ENCODE measurements at regions not wholly inside any gene's neighbourhood (a gene's known extent, or its start where the extent isn't known, plus 50 kb on each side); places are given as distances from the start of the nearest gene placed in this dataset.

GRCh38 chr20:54276577-54277169 lies 68.8 kb downstream of the PFDN4 start:
- Mint-ChIP-seq H3K36me3 (ENCODE audit: low read depth) (no peaks in the 10 kb centered on the region; the same call in 2 of the 3 replicates), H3K4me3 (no peak overlapping the region), H3K9me3 (no peaks in the 10 kb centered on the region), H3K4me1 (peaks cover 12% of the 10 kb centered on the region), H3K27ac (no peak overlapping the region), H3K27me3 (ENCODE audit: insufficient read depth, low read depth, poor library complexity) (peaks cover 1% of the 10 kb centered on the region)
- Histone ChIP-seq H3K4me2 (no peak overlapping the region), H3K4me3 (no peak overlapping the region), H3K27me3 (ENCODE audit: insufficient read depth) (no peaks in the 10 kb centered on the region), H3K9me2 (ENCODE audit: insufficient read depth) (no peaks in the 10 kb centered on the region), H3K27ac (ENCODE audit: low read depth) (no peak overlapping the region), H3F3A (replicated peaks; ENCODE audit: low read depth) (no peaks in the 10 kb centered on the region), H3K36me3 (ENCODE audit: insufficient read depth) (no peaks in the 10 kb centered on the region), H3K79me2 (replicated peaks; ENCODE audit: insufficient read depth) (no peaks in the 10 kb centered on the region), H4K20me1 (replicated peaks; ENCODE audit: insufficient read depth) (no peaks in the 10 kb centered on the region), H3K4me1 (ENCODE audit: insufficient read depth) (peaks cover 12% of the 10 kb centered on the region), H2AFZ (peak overlapping the region; percentile 69)
- TF ChIP-seq CTCF (conservative IDR thresholded peaks at IDR 0.05; ENCODE audit: low read depth in 2 of 2) (no peak), ZNF462 (CRISPR knock-in tag; IDR thresholded peaks at IDR 0.05) (no peak), NANOG (IDR thresholded peaks at IDR 0.05; ENCODE audit: borderline replicate concordance) (no peak), EZH2phosphoT487 (IDR thresholded peaks at IDR 0.05; ENCODE audit: unreplicated experiment) (no peak), EZH2 (IDR thresholded peaks at IDR 0.05; ENCODE audit: low read depth, unreplicated experiment) (no peak), STAT1 (IDR thresholded peaks at IDR 0.05; ENCODE audit: unreplicated experiment) (no peak), CREB1 (CRISPR knock-in tag; IDR thresholded peaks at IDR 0.05; ENCODE audit: low read depth) (no peak), POLR2AphosphoS5 (IDR thresholded peaks at IDR 0.05; ENCODE audit: low read depth) (no peak), JUNB (IDR thresholded peaks at IDR 0.05; ENCODE audit: unreplicated experiment) (no peak), ZNF331 (CRISPR knock-in tag; IDR thresholded peaks at IDR 0.05; ENCODE audit: low read depth) (no peak), ZNF114 (CRISPR knock-in tag; IDR thresholded peaks at IDR 0.05) (no peak)
- TF ChIP-seq, protein P1, sequence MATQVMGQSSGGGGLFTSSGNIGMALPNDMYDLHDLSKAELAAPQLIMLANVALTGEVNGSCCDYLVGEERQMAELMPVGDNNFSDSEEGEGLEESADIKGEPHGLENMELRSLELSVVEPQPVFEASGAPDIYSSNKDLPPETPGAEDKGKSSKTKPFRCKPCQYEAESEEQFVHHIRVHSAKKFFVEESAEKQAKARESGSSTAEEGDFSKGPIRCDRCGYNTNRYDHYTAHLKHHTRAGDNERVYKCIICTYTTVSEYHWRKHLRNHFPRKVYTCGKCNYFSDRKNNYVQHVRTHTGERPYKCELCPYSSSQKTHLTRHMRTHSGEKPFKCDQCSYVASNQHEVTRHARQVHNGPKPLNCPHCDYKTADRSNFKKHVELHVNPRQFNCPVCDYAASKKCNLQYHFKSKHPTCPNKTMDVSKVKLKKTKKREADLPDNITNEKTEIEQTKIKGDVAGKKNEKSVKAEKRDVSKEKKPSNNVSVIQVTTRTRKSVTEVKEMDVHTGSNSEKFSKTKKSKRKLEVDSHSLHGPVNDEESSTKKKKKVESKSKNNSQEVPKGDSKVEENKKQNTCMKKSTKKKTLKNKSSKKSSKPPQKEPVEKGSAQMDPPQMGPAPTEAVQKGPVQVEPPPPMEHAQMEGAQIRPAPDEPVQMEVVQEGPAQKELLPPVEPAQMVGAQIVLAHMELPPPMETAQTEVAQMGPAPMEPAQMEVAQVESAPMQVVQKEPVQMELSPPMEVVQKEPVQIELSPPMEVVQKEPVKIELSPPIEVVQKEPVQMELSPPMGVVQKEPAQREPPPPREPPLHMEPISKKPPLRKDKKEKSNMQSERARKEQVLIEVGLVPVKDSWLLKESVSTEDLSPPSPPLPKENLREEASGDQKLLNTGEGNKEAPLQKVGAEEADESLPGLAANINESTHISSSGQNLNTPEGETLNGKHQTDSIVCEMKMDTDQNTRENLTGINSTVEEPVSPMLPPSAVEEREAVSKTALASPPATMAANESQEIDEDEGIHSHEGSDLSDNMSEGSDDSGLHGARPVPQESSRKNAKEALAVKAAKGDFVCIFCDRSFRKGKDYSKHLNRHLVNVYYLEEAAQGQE (IDR thresholded peaks at IDR 0.05; ENCODE audit: unreplicated experiment): no peak
- TF ChIP-seq, protein P2, sequence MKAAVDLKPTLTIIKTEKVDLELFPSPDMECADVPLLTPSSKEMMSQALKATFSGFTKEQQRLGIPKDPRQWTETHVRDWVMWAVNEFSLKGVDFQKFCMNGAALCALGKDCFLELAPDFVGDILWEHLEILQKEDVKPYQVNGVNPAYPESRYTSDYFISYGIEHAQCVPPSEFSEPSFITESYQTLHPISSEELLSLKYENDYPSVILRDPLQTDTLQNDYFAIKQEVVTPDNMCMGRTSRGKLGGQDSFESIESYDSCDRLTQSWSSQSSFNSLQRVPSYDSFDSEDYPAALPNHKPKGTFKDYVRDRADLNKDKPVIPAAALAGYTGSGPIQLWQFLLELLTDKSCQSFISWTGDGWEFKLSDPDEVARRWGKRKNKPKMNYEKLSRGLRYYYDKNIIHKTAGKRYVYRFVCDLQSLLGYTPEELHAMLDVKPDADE (IDR thresholded peaks at IDR 0.05): no peak
- ATAC-seq (no peak), DNase-seq (ENCODE audit: low spot score) (no peak)

Data from GM23338 (cell line).